HG03460 (cell line): ENCODE measurements at regions not wholly inside any gene's neighbourhood (a gene's known extent, or its start where the extent isn't known, plus 50 kb on each side); places are given as distances from the start of the nearest gene placed in this dataset.
"Not testable (repeated sequence)": the region's sequence is repeated elsewhere in the genome, so short reads cannot be mapped to it uniquely, and the experiment has no call there.

Experiments
- ATAC-seq: cut with Tn5 transposase; IDR thresholded peaks from one replicate; pipeline ENCODE4 v1.9.1; 2021; ENCODE audit not compliant: unreplicated experiment

- not testable (repeated sequence) for ATAC-seq
These were observed 208.3 kb upstream of the NBPF12 start for GRCh38 chr1:146729642-146730344.

GRCh38 chr1:146715054-146715453 is 223.1 kb upstream of the NBPF12 start:
- not testable (repeated sequence) for ATAC-seq

- not testable (repeated sequence) for ATAC-seq
These were observed 227.1 kb upstream of the NBPF12 start for GRCh38 chr1:146710838-146711521.

- not testable (repeated sequence) for ATAC-seq
These were observed 228.8 kb upstream of the NBPF12 start for GRCh38 chr1:146709302-146709701.

- not testable (repeated sequence) for ATAC-seq
These were observed 233.9 kb upstream of the NBPF12 start for GRCh38 chr1:146704162-146704724.

- not testable (repeated sequence) for ATAC-seq
These were observed 236.8 kb upstream of the NBPF12 start for GRCh38 chr1:146701320-146701719.

- ATAC-seq, result not testable (repeated sequence)
These were observed 242.7 kb upstream of the NBPF12 start for GRCh38 chr1:146695388-146695787.

GRCh38 chr1:146691798-146692197 is 246.3 kb upstream of the NBPF12 start:
- ATAC-seq, result not testable (repeated sequence)

- ATAC-seq, result not testable (repeated sequence)
These were observed 249.2 kb upstream of the NBPF12 start for GRCh38 chr1:146688893-146689292.

GRCh38 chr1:146686777-146687366 is 251.3 kb upstream of the NBPF12 start:
- ATAC-seq, result not testable (repeated sequence)

GRCh38 chr1:146683126-146683429 is 255.0 kb upstream of the NBPF12 start:
- ATAC-seq, result not testable (repeated sequence)

GRCh38 chr1:146682227-146683125 is 255.6 kb upstream of the NBPF12 start:
- not testable (repeated sequence) for ATAC-seq

GRCh38 chr1:146673729-146674299 is 264.3 kb upstream of the NBPF12 start:
- ATAC-seq, result not testable (repeated sequence)

- not testable (repeated sequence) for ATAC-seq
These were observed 265.5 kb upstream of the NBPF12 start for GRCh38 chr1:146672608-146673007.

- ATAC-seq, result not testable (repeated sequence)
These were observed 266.5 kb upstream of the NBPF12 start for GRCh38 chr1:146671588-146671987.

GRCh38 chr1:146670832-146671566 is 267.1 kb upstream of the NBPF12 start:
- not testable (repeated sequence) for ATAC-seq

- not testable (repeated sequence) for ATAC-seq
These were observed 271.8 kb upstream of the NBPF12 start for GRCh38 chr1:146666275-146666674.

- ATAC-seq, result not testable (repeated sequence)
These were observed 277.9 kb upstream of the NBPF12 start for GRCh38 chr1:146660242-146660641.

- ATAC-seq, result not testable (repeated sequence)
These were observed 281.6 kb upstream of the NBPF12 start for GRCh38 chr1:146656356-146657060.
